Large intestine (tissue), 3 donors: ENCODE measurements at regions not wholly inside any gene's neighbourhood (a gene's known extent, or its start where the extent isn't known, plus 50 kb on each side); places are given as distances from the start of the nearest gene placed in this dataset.

Experiments used
- DNase-seq, 2 donors: peaks; one replicate each; pipeline versions ENCODE4 v3.0.0 to v3.0.0-alpha.2; 2013
- H3K27ac ChIP-seq: one replicate; pipeline ENCODE4 v1.5.1; 2013; ENCODE audit warnings: low read length
- H3K27me3 ChIP-seq: 2 replicates; pipeline ENCODE4 v1.6.1; 2013; ENCODE audit warnings: low read length; ENCODE audit not compliant: control insufficient read depth, insufficient read depth
- H3K36me3 ChIP-seq: 2 replicates; pipeline ENCODE4 v1.6.1; 2013; ENCODE audit warnings: low read length; ENCODE audit not compliant: control insufficient read depth, insufficient read depth
- H3K4me1 ChIP-seq: one replicate; pipeline ENCODE4 v1.6.1; 2013; ENCODE audit warnings: low read length; ENCODE audit not compliant: control insufficient read depth, insufficient read depth
- H3K4me3 ChIP-seq: one replicate; pipeline ENCODE4 v1.5.1; 2013; ENCODE audit warnings: low read length
- H3K9me3 ChIP-seq: one replicate; pipeline ENCODE4 v1.6.1; 2013; ENCODE audit warnings: mild to moderate bottlenecking, low read depth, low read length, moderate library complexity; ENCODE audit not compliant: control insufficient read depth
- WGBS: methylation state at CpG from one replicate; pipeline ENCODE4 v1.1.5; 2013; ENCODE audit warnings: low lambda C conversion rate; ENCODE audit not compliant: insufficient coverage; 5-methylcytosine and 5-hydroxymethylcytosine counted together

DNA sequence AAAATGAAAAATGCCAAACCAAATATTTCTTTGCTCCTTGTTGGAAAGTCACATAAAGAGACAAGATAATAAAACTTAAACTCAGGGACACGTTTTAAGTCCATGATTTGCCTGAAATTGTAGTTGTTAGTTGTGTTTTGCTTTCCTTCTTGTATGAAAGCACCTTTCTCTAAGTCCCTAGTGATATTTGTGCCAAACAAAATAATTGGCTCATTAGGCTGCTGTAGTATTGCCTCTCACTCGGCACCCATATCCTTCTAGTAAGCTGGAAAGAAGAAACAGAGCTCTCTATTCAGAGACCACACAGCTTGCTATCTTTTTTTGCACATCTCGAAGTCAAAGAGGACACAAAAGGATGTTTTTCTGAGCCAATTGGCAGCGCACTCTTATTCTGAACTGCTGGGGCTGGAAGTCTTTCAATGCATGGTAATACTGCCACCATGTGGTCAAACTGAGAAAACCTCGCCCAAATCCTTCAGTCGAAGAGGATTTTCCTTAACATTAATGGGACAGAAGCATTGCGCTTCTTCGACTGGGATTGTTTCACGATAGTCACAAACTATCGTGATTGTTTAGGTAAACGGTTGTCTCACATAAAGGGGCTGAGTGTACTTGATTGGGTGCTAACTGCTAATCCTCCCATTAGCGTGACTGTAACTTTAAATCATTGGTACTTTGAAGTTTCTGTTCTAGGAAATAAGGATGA, 571.9 kb upstream of the LCORL start:
- no peaks in the 10 kb centered on the region for H3K9me3 ChIP-seq
- no peaks in the 10 kb centered on the region for H3K4me1 ChIP-seq
- no peak overlapping the region for H3K4me3 ChIP-seq
- no peaks in the 10 kb centered on the region for H3K27me3 ChIP-seq
- DNase-seq, result peak; percentile 59 to 67
- 0% methylated on average over 2 of the region's 12 CpGs for WGBS
- no peak overlapping the region for H3K27ac ChIP-seq
- no peaks in the 10 kb centered on the region for H3K36me3 ChIP-seq

DNA sequence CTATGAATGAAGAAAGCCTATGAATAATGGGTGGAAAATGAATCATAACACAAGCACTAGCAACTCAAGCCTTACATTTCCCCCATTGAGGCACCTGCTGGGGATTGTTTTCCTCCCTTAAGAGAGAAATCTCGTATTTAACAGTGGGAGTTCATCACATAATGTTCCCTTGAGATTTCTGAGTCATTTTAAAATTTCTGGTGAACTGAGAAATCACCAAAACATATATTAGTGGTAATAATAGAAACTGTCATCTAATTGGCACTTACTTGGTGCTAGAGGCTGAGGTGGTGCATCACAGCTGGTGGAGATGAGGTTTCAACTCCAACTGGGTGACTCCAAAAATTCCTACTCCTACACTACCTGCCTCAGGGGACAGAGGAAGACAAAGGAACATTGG, 561.3 kb upstream of the LCORL start:
- no peak for DNase-seq
- Histone ChIP-seq H3K36me3 (no peaks in the 10 kb centered on the region), H3K27ac (no peak overlapping the region), H3K9me3 (no peaks in the 10 kb centered on the region), H3K4me3 (no peak overlapping the region), H3K27me3 (no peaks in the 10 kb centered on the region), H3K4me1 (no peaks in the 10 kb centered on the region)
- 100% methylated on average over 1 of the region's 1 CpG for WGBS

DNA sequence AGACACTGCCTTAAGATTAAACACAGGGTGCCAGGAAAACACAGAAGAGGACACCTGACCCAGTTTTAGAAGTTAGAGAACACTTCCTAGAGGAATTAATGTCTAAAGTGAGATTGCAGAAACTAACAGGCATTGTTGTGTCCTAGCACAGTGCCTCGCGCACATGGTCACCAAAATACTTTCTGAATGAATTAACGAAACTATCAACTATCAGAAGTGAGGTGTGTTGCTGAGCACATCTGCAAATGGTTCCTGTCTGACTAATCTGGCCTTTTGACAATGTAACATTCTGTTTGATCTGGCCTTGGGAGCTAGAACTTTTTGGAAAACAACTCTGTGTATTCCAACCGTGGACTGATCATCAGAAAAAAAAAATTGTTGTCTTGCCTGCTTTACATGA, 556.8 kb upstream of the LCORL start:
- H3K4me1 ChIP-seq, result no peaks in the 10 kb centered on the region
- no peak overlapping the region for H3K27ac ChIP-seq
- H3K4me3 ChIP-seq, result no peak overlapping the region
- no peaks in the 10 kb centered on the region for H3K27me3 ChIP-seq
- no peaks in the 10 kb centered on the region for H3K9me3 ChIP-seq
- DNase-seq, result no peak
- no CpG with 5 or more reads among the region's 4 CpGs for WGBS
- no peaks in the 10 kb centered on the region for H3K36me3 ChIP-seq

DNA sequence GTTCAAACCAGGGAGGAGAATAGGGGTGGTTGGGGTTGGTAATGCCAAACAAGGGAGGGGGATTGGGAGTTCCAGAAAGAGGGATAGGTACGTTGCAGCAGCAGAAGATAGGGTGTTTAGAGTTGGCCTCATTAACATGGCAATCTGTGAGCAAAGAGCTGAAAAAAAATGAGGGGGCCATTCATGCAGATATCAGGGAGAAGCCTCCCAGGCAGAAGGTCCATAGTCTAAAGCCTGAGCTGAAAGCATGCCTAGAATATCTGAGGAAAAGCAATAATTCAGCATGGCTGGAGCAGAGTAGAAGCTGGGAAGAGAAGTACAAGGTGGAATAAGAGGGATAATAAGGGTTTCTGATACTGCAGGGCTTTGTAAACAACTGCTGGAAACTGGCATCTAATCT, 550.9 kb upstream of the LCORL start:
- Histone ChIP-seq H3K27me3 (no peaks in the 10 kb centered on the region), H3K36me3 (no peaks in the 10 kb centered on the region), H3K9me3 (no peaks in the 10 kb centered on the region), H3K27ac (peak overlapping the region; percentile 5), H3K4me3 (no peak overlapping the region), H3K4me1 (peaks cover 15% of the 10 kb centered on the region)
- peak; percentile 55 to 74 for DNase-seq
- WGBS, result 20% methylated on average over 1 of the region's 1 CpG

DNA sequence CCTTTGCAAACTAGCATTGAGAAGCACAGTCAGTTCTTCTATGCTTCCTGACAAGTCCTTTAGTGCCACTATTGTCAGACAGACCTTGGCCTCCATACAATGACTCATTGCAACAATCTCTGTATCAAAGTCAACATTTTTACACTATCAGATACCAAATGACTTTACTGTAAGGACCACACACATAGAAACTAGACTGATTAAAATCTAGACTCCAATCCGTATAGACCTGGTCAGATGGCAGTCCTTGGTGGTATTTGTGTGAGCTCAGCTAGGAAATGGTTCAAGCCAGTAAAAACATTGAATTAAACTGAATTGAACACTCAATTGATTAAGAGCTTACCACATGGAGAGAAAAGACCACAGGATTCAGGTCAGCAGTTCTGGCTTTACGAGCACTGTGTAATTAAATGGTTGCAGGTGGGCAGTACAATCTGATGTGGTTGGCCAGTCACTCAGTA, 549.8 kb upstream of the LCORL start:
- no CpG with 5 or more reads among the region's 2 CpGs for WGBS

DNA sequence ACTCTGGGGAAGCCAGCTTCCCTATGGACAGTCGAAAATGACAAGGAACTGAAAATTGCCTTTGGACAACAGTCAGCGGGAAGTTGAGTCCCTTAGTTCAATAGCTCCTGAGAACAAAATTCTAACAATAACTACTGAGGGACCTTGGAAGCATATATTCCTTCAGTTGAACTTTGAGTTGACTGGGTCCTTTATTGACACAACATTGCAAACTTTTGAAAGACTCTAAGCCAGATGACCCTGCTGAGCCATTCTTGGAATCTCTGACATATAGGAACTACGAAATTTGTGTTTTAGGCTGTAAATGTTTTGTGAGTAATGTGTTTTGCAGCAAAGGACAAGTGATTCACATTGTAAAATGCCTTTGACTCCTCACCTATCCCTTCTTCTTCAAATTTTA, 548.8 kb upstream of the LCORL start:
- no peak for DNase-seq
- no peaks in the 10 kb centered on the region for H3K36me3 ChIP-seq

More for the DNA sequence above, 549.8 kb upstream of the LCORL start:
- DNase-seq, result peak in 1 of 2 donors; percentile 52
- H3K4me3 ChIP-seq, result no peak overlapping the region
- H3K4me1 ChIP-seq, result peaks cover 15% of the 10 kb centered on the region
- H3K27ac ChIP-seq, result peak overlapping the region; percentile 8
- H3K36me3 ChIP-seq, result no peaks in the 10 kb centered on the region
- H3K9me3 ChIP-seq, result no peaks in the 10 kb centered on the region
- H3K27me3 ChIP-seq, result no peaks in the 10 kb centered on the region

DNA sequence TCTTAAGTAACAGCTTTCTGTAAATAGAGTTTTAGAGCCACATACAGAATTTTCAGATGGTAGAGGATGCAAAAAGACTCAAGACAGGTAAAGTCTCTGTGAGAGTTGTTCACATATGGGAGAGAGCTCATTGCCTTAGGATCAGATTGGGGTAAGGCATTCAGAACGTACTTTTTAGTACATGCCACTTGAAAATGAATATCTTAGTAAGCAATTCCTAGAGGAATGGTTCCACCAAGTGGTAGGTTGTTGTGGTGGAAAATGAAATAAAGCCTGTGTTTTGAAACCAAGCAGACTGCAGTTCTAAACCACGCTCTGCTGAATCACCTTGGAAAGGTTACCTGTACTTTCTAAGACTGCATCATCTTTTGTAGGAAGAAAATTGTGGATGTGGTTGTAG, 547.0 kb upstream of the LCORL start:
- no CpG with 5 or more reads among the region's 2 CpGs for WGBS
- H3K27ac ChIP-seq, result no peak overlapping the region
- DNase-seq, result peak; percentile 10 to 41
- H3K4me1 ChIP-seq, result peaks cover 15% of the 10 kb centered on the region
- H3K4me3 ChIP-seq, result no peak overlapping the region
- no peaks in the 10 kb centered on the region for H3K9me3 ChIP-seq
- no peaks in the 10 kb centered on the region for H3K27me3 ChIP-seq
- H3K36me3 ChIP-seq, result no peaks in the 10 kb centered on the region

More for the DNA sequence above, 548.8 kb upstream of the LCORL start:
- Histone ChIP-seq H3K9me3 (no peaks in the 10 kb centered on the region), H3K27ac (no peak overlapping the region), H3K27me3 (no peaks in the 10 kb centered on the region), H3K4me3 (no peak overlapping the region), H3K4me1 (peaks cover 15% of the 10 kb centered on the region)
- WGBS, result no CpG with 5 or more reads among the region's 3 CpGs

DNA sequence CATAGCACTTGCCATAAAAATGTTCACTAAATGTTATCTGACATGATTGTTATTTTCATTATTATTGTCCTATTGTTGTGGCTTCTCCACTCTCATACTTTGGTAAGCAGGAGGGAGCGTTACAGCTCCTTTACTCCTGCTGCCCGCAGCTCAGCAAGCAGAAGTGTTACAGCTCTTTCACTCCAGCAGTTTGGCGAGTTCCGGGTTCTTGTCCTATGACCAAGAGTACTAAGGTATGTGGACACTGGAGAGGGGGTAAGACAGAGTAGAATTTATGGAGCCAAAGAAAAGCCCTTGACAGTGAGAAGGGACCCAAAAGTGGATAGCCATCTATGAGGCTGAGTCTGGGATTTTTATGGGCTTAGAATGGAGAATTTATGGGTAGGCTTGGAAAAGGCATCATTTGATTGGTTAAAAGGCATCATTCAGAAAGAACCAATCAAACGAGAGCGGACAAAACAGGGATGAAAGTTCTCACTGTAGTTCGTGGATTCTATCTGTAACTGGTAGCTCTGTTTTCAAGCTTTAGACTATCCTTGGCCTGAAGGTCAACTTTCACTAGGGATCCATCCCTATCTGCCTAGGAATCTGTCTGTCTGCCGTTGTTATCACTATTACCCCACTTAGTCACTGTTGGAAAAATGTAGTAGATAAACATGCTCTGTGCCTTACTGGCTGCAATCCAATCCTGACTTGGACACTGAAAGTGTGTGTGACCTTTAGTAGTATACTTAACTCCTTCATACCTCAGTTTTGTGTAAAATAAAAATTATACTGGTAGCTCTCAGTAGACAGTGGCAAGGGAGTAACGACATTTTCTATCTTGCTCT, 545.6 kb upstream of the LCORL start:
- peak; percentile 17 to 60 for DNase-seq

DNA sequence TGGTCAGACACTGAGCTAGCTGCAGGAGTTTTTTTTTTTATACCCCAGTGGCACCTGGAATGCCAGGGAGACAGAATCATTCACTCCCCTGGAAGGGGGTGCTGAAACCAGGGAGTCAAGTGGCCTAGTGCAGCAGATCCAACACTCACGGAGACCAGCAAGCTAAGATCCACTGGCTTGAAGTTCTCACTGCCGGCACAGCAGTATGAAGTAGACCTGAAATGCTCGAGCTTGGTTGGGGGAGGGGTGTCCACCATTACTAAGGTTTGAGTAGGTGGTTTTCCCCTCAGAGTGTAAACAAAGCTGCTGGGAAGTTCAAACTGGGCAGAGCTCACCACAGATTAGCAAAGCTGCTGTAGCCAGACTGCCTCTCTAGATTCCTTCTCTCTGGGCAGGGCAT, 537.9 kb upstream of the LCORL start:
- no peaks in the 10 kb centered on the region for H3K36me3 ChIP-seq
- no peak overlapping the region for H3K4me3 ChIP-seq
- H3K4me1 ChIP-seq, result no peaks in the 10 kb centered on the region
- H3K9me3 ChIP-seq, result no peaks in the 10 kb centered on the region
- no peak overlapping the region for H3K27ac ChIP-seq
- WGBS, result no CpG with 5 or more reads among the region's 3 CpGs
- no peak for DNase-seq
- no peaks in the 10 kb centered on the region for H3K27me3 ChIP-seq

More for the DNA sequence above, 545.6 kb upstream of the LCORL start:
- peaks cover 13% of the 10 kb centered on the region for H3K4me1 ChIP-seq
- H3K9me3 ChIP-seq, result no peaks in the 10 kb centered on the region
- no peak overlapping the region for H3K4me3 ChIP-seq
- H3K27ac ChIP-seq, result no peak overlapping the region
- 63% methylated on average over 1 of the region's 9 CpGs for WGBS
- H3K36me3 ChIP-seq, result no peaks in the 10 kb centered on the region
- no peaks in the 10 kb centered on the region for H3K27me3 ChIP-seq

DNA sequence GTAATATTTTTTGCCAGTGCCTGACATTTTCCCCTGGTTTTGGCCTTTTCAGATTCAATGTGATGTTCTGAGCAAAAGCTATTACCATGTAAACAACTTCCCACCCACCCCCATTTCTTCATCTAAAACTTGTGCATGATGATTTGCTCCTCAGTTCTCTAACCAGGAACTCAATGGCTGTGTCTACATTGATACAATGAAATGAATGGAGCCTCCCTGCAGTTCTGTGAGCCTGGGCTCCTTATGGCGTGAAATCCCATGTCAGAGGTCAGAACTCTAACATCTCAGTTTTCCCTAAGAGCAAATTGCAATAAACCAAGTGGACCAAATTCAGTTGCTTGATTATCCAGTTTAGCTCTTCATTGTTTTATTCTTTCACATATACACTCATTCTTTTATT, 534.8 kb upstream of the LCORL start:
- Histone ChIP-seq H3K36me3 (no peaks in the 10 kb centered on the region), H3K9me3 (no peaks in the 10 kb centered on the region), H3K4me1 (no peaks in the 10 kb centered on the region), H3K27ac (no peak overlapping the region), H3K4me3 (no peak overlapping the region), H3K27me3 (no peaks in the 10 kb centered on the region)
- DNase-seq, result no peak
- no CpG with 5 or more reads among the region's 1 CpG for WGBS
